Peyer's patch (tissue), 4 donors: ENCODE measurements at regions not wholly inside any gene's neighbourhood (a gene's known extent, or its start where the extent isn't known, plus 50 kb on each side); places are given as distances from the start of the nearest gene placed in this dataset.

Experiments used
- DNase-seq, 3 donors: peaks; one replicate each; pipeline ENCODE4 v3.0.0-alpha.2; 2017 to 2019
- H3K27ac ChIP-seq, 4 donors: fragments of 200-600 bp; sonication (generic); one replicate each; pipeline ENCODE4 v1.5.1; 2016 to 2019
- H3K27me3 ChIP-seq, 2 donors: fragments of 200-600 bp; sonication (generic); one replicate each; pipeline ENCODE4 v1.5.1; 2019
- H3K36me3 ChIP-seq, 3 donors: fragments of 200-600 bp; sonication (generic); one replicate each; pipeline ENCODE4 v1.5.1; 2016 to 2019
- H3K4me1 ChIP-seq, 4 donors: fragments of 200-600 bp; sonication (generic); one replicate each; pipeline ENCODE4 v1.5.1; 2016 to 2019
- H3K4me3 ChIP-seq, 4 donors: fragments of 200-600 bp; sonication (generic); 1 replicate in 3 of 4; 2 replicates in 1 of 4; pipeline ENCODE4 v1.5.1; 2016 to 2019; ENCODE audit warnings: mild to moderate bottlenecking in 1 of 4
- H3K9me3 ChIP-seq, 4 donors: fragments of 200-600 bp; sonication (generic); one replicate each; pipeline ENCODE4 v1.5.1; 2016 to 2019; ENCODE audit warnings: mild to moderate bottlenecking in 1 of 4
- CTCF ChIP-seq, 6 experiments: fragments of 450-650 bp in 4 of 6; fragments of 200-600 bp in 2 of 6; sonication (generic) in 1 of 6; IDR thresholded peaks; one replicate each; pipeline ENCODE4 v1.5.1; 2017 to 2019; ENCODE audit warnings: antibody characterized with exemption in 6 of 6, mild to moderate bottlenecking in 3 of 6, moderate library complexity in 1 of 6
- POLR2A ChIP-seq, 2 donors: fragments of 450-650 bp; IDR thresholded peaks; one replicate each; pipeline ENCODE4 v1.5.1; 2017; ENCODE audit warnings: antibody characterized with exemption in 2 of 2, mild to moderate bottlenecking in 2 of 2, moderate library complexity in 2 of 2

GRCh38 chr13:111908361-111908760 lies 158.6 kb upstream of the SOX1 start:
- Histone ChIP-seq H3K36me3 (no peaks in the 10 kb centered on the region), H3K4me1 (no peaks in the 10 kb centered on the region), H3K4me3 (no peak overlapping the region), H3K27ac (no peak overlapping the region), H3K27me3 (no peaks in the 10 kb centered on the region), H3K9me3 (no peaks in the 10 kb centered on the region)
- TF ChIP-seq CTCF (IDR thresholded peaks at IDR 0.05) (no peak), POLR2A (IDR thresholded peaks at IDR 0.05) (no peak)
- DNase-seq, result peak in 2 of 3 donors; percentile 10 to 33

GRCh38 chr13:111908981-111909380 lies 158.0 kb upstream of the SOX1 start:
- TF ChIP-seq POLR2A (IDR thresholded peaks at IDR 0.05) (no peak), CTCF (IDR thresholded peaks at IDR 0.05) (no peak)
- Histone ChIP-seq H3K27me3 (no peaks in the 10 kb centered on the region), H3K4me1 (no peaks in the 10 kb centered on the region), H3K4me3 (no peak overlapping the region), H3K27ac (no peak overlapping the region), H3K36me3 (no peaks in the 10 kb centered on the region), H3K9me3 (no peaks in the 10 kb centered on the region)
- peak in 2 of 3 donors; percentile 1 to 24 for DNase-seq

GRCh38 chr13:111909501-111909900 lies 157.4 kb upstream of the SOX1 start:
- peak in 1 of 3 donors; percentile 7 for DNase-seq
- no peak for TF ChIP-seq CTCF (IDR thresholded peaks at IDR 0.05)
- no peak for TF ChIP-seq POLR2A (IDR thresholded peaks at IDR 0.05)
- Histone ChIP-seq H3K4me3 (no peak overlapping the region), H3K4me1 (no peaks in the 10 kb centered on the region), H3K27ac (no peak overlapping the region), H3K27me3 (no peaks in the 10 kb centered on the region), H3K36me3 (no peaks in the 10 kb centered on the region), H3K9me3 (no peaks in the 10 kb centered on the region)

DNA sequence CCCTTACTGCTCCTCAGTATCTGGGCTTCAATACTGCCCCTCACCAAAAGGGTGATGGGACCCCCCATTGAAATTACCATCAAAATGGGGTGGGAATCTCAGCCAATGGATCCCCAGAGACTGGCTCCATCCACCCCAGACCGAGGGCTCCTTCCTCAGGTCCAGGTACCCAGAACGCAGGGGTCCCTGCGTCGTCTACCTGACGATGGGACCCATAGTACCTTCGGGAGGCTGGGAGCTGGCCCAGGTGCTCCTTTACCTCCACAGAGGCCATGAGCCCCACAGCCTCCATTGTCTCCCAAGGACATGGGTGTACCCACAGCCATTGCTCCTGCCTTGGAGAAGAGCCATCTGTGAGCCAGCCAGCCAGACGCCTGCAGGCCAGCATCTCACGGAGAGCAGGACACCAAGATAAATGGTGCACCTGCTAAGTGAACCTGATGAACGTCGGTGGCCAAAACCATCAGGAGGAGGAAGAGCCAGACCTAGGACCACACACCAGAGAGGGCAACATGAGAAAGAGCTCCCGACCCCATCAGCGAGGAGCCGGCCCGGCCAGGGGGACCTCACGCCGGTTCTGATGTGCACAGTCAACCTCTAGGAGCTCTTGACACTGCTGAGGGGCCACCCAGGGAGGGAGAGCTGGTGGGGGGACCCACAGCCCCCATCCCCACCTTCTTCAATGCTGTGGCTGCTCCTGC lies 156.8 kb upstream of the SOX1 start:
- H3K27me3 ChIP-seq, result no peaks in the 10 kb centered on the region
- H3K27ac ChIP-seq, result no peak overlapping the region
- H3K9me3 ChIP-seq, result no peaks in the 10 kb centered on the region
- DNase-seq, result peak; percentile 7 to 21 (median 17)
- no peaks in the 10 kb centered on the region for H3K4me1 ChIP-seq
- no peak overlapping the region for H3K4me3 ChIP-seq
- H3K36me3 ChIP-seq, result no peaks in the 10 kb centered on the region
- no peak for TF ChIP-seq CTCF (IDR thresholded peaks at IDR 0.05)
- TF ChIP-seq POLR2A (IDR thresholded peaks at IDR 0.05), result no peak

GRCh38 chr13:111911121-111911720 lies 155.7 kb upstream of the SOX1 start:
- DNase-seq, result peak; percentile 8 to 27 (median 14)
- H3K4me1 ChIP-seq, result no peaks in the 10 kb centered on the region
- TF ChIP-seq CTCF (IDR thresholded peaks at IDR 0.05) (no peak), POLR2A (IDR thresholded peaks at IDR 0.05) (no peak)
- no peaks in the 10 kb centered on the region for H3K36me3 ChIP-seq
- H3K27me3 ChIP-seq, result no peaks in the 10 kb centered on the region
- no peak overlapping the region for H3K4me3 ChIP-seq
- H3K9me3 ChIP-seq, result no peaks in the 10 kb centered on the region
- H3K27ac ChIP-seq, result no peak overlapping the region
